HCT116 (cell line): ENCODE measurements at regions not wholly inside any gene's neighbourhood (a gene's known extent, or its start where the extent isn't known, plus 50 kb on each side); places are given as distances from the start of the nearest gene placed in this dataset.

Experiments
- ATAC-seq: fragments of 200-7000 bp; cut with Tn5 transposase; 2 replicates; pipeline ENCODE4 v1.9.1; 2020; ENCODE audit warnings: mild to moderate bottlenecking, moderate library complexity
- BruUV-seq: library from RNA; stranded (reverse); fragments of 400-500 nt; replicated peaks from 2 replicates; lab custom pipeline; 2021; lab: Mats Ljungman, UMichigan
- CTCF ChIA-PET: fragments of 300-600 bp; sonication (Branson Sonifier 250); formaldehyde crosslinking; loops from one replicate; lab custom pipeline; 2021; ENCODE audit warnings: antibody characterized with exemption; lab: Charles Lee
- POLR2A ChIA-PET: fragments of 300-600, 350-600 bp; sonication (Branson Sonifier 250); formaldehyde crosslinking; loops from one replicate; lab custom pipeline; 2021; ENCODE audit warnings: antibody characterized with exemption; lab: Charles Lee
- RAD21 ChIA-PET, 2 experiments: fragments of 300-600 bp; sonication (Branson Sonifier 250); formaldehyde crosslinking; loops; one replicate each; lab custom pipeline; 2023; ENCODE audit warnings: low total read pairs in 2 of 2; ENCODE audit not compliant: uncharacterized antibody in 2 of 2, unreplicated experiment in 2 of 2, low non-redundant PET in 1 of 2; lab: Charles Lee
- DNase-seq: peaks from one replicate; pipeline ENCODE4 v3.0.0-alpha.2; 2010; ENCODE audit warnings: low read depth, low spot score
- H2AFZ ChIP-seq: fragments of 200-600 bp; shearing (Covaris generic), sonication (generic); 2 replicates; pipeline ENCODE4 v1.6.1; 2017; ENCODE audit warnings: low read depth, mixed run types, mixed read lengths, antibody characterized with exemption, low read length; ENCODE audit not compliant: poor library complexity, severe bottlenecking
- H3K27ac ChIP-seq: 2 replicates; pipeline ENCODE4 v1.5.1; 2012; ENCODE audit warnings: low read depth, low read length
- H3K27me3 ChIP-seq: fragments of 200-600 bp; sonication (generic); 2 replicates; pipeline ENCODE4 v1.6.1; 2016; ENCODE audit warnings: mixed run types, low read length, mixed read lengths; ENCODE audit not compliant: insufficient read depth
- H3K36me3 ChIP-seq, 2 experiments: fragments of 200-500 bp in 1 of 2; fragments of 200-600 bp in 1 of 2; sonication (Bioruptor generic) in 1 of 2; sonication (generic) in 1 of 2; 2 replicates each; pipeline versions ENCODE4 v1.5.1 to v1.6.1; 2014 to 2016; ENCODE audit warnings: low read length in 2 of 2, inconsistent platforms in 1 of 2, mixed read lengths in 1 of 2, mixed run types in 1 of 2; ENCODE audit not compliant: insufficient read depth in 2 of 2, control insufficient read depth in 1 of 2
- H3K4me1 ChIP-seq, 2 experiments: fragments of 200-600 bp in 1 of 2; sonication (generic) in 1 of 2; 2 replicates each; pipeline versions ENCODE4 v1.5.1 to v1.6.1; 2012 to 2017; ENCODE audit warnings: low read length in 2 of 2, inconsistent platforms in 1 of 2, mild to moderate bottlenecking in 1 of 2, mixed read lengths in 1 of 2, mixed run types in 1 of 2, moderate library complexity in 1 of 2; ENCODE audit not compliant: insufficient read depth in 2 of 2, control insufficient read depth in 1 of 2
- H3K4me2 ChIP-seq: fragments of 200-600 bp; sonication (generic); 2 replicates; pipeline ENCODE4 v1.6.1; 2017; ENCODE audit warnings: mixed run types, low read length, mixed read lengths
- H3K4me3 ChIP-seq, 2 experiments: fragments of 200-600 bp in 1 of 2; sonication (generic) in 1 of 2; replicated peaks in 1 of 2; 2 replicates each; pipeline ENCODE4 v1.5.1; 2011 to 2016; ENCODE audit warnings: low read length in 2 of 2, control low read depth in 1 of 2, low read depth in 1 of 2, mild to moderate bottlenecking in 1 of 2, mixed read lengths in 1 of 2, mixed run types in 1 of 2
- H3K79me2 ChIP-seq: fragments of 200-600 bp; sonication (generic); 2 replicates; pipeline ENCODE4 v1.6.1; 2017; ENCODE audit warnings: mild to moderate bottlenecking, mixed run types, low read length, moderate library complexity, mixed read lengths; ENCODE audit not compliant: insufficient read depth
- H3K9ac ChIP-seq: fragments of 200-600 bp; sonication (generic); 2 replicates; pipeline ENCODE4 v1.6.1; 2016; ENCODE audit warnings: low read length, mixed read lengths
- H3K9me2 ChIP-seq: fragments of 200-600 bp; sonication (generic), shearing (Covaris generic); 2 replicates; pipeline ENCODE4 v1.6.1; 2017; ENCODE audit warnings: mixed run types, mild to moderate bottlenecking, moderate library complexity; ENCODE audit not compliant: insufficient read depth
- H3K9me3 ChIP-seq, 2 experiments: fragments of 200-500 bp in 1 of 2; fragments of 200-600 bp in 1 of 2; sonication (Bioruptor generic) in 1 of 2; sonication (generic) in 1 of 2; 2 replicates each; pipeline ENCODE4 v1.6.1; 2014 to 2017; ENCODE audit warnings: low read length in 2 of 2, mixed read lengths in 2 of 2, inconsistent platforms in 1 of 2, low read depth in 1 of 2, mild to moderate bottlenecking in 1 of 2, mixed run types in 1 of 2, moderate library complexity in 1 of 2; ENCODE audit not compliant: control insufficient read depth in 1 of 2, insufficient read depth in 1 of 2
- H4K20me1 ChIP-seq: fragments of 200-600 bp; sonication (generic), shearing (Covaris generic); 2 replicates; pipeline ENCODE4 v1.6.1; 2017; ENCODE audit warnings: mixed run types, mild to moderate bottlenecking, moderate library complexity; ENCODE audit not compliant: insufficient read depth
- EGR1 ChIP-seq: IDR thresholded peaks from 2 replicates; pipeline ENCODE4 v1.6.1; 2012; ENCODE audit warnings: low read depth
- ELF1 ChIP-seq: IDR thresholded peaks from 2 replicates; pipeline ENCODE4 v1.6.1; 2012; ENCODE audit warnings: low read depth, borderline replicate concordance
- EZH2 ChIP-seq: fragments of 200-600 bp; sonication (generic); IDR thresholded peaks from 2 replicates; pipeline ENCODE4 v1.6.1; 2017; ENCODE audit warnings: antibody characterized with exemption, mixed run types
- POLR2AphosphoS5 ChIP-seq: IDR thresholded peaks from 2 replicates; pipeline ENCODE4 v1.6.1; 2011; ENCODE audit warnings: mild to moderate bottlenecking, low read depth, low read length, moderate library complexity
- RAD21 ChIP-seq: IDR thresholded peaks from 2 replicates; pipeline ENCODE4 v1.6.1; 2012; ENCODE audit warnings: low read depth, mild to moderate bottlenecking
- SIN3A ChIP-seq: IDR thresholded peaks from 2 replicates; pipeline ENCODE4 v1.6.1; 2012; ENCODE audit warnings: low read depth
- SP1 ChIP-seq: IDR thresholded peaks from 2 replicates; pipeline ENCODE4 v1.6.1; 2012; ENCODE audit warnings: low read depth
- SRF ChIP-seq: IDR thresholded peaks from 2 replicates; pipeline ENCODE4 v1.6.1; 2012; ENCODE audit warnings: low read depth
- YY1 ChIP-seq: IDR thresholded peaks from 2 replicates; pipeline ENCODE4 v1.6.1; 2011; ENCODE audit warnings: low read length, low read depth, moderate library complexity, mild to moderate bottlenecking; ENCODE audit not compliant: insufficient replicate concordance; ENCODE audit errors: extremely low read depth
- ZFX ChIP-seq: fragments of 450-650 bp; IDR thresholded peaks from 2 replicates; pipeline ENCODE4 v1.6.1; 2017
- intact Hi-C: fragments of 100-400 bp; cut with micrococcal nuclease; formaldehyde crosslinking; loops from 2 replicates; pipeline ENCODE4 v1.10.0; 2022
- TF ChIP-seq, protein P1 (sequence below): IDR thresholded peaks from 2 replicates; pipeline ENCODE4 v1.6.1; 2011; ENCODE audit warnings: mild to moderate bottlenecking, low read length, moderate library complexity; ENCODE audit not compliant: insufficient replicate concordance; ENCODE audit errors: extremely low read depth
- TF ChIP-seq, protein P2 (sequence below): IDR thresholded peaks from 2 replicates; pipeline ENCODE4 v1.6.1; 2012

DNA sequence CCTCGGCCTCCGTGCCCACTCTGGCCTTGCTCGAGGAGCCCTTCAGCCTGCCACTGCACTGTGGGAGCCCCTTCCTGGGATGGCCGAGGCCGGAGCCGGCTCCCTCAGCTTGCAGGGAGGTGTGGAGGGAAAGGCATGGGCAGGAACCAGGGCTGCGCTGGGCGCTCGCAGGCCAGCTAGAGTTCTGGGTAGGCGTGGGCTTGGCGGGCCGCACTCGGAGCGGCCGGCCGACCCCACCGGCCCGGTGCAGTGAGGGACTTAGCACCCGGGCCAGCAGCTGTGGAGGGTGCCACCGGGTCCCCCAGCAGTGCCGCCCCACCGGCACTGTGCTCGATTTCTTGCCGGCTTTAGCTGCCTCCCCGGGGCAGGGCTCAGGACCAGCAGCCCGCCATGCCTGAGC lies 101.0 kb upstream of the IRX5 start:
- ChIA-PET RAD21 (no interaction called here), POLR2A (no interaction called here), CTCF (no interaction called here)
- TF ChIP-seq, protein P1, sequence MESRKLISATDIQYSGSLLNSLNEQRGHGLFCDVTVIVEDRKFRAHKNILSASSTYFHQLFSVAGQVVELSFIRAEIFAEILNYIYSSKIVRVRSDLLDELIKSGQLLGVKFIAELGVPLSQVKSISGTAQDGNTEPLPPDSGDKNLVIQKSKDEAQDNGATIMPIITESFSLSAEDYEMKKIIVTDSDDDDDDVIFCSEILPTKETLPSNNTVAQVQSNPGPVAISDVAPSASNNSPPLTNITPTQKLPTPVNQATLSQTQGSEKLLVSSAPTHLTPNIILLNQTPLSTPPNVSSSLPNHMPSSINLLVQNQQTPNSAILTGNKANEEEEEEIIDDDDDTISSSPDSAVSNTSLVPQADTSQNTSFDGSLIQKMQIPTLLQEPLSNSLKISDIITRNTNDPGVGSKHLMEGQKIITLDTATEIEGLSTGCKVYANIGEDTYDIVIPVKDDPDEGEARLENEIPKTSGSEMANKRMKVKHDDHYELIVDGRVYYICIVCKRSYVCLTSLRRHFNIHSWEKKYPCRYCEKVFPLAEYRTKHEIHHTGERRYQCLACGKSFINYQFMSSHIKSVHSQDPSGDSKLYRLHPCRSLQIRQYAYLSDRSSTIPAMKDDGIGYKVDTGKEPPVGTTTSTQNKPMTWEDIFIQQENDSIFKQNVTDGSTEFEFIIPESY, result no peak
- no peak for TF ChIP-seq POLR2AphosphoS5
- TF ChIP-seq SIN3A, result no peak
- TF ChIP-seq EZH2, result no peak
- no peak for TF ChIP-seq ELF1
- no peak for TF ChIP-seq RAD21
- TF ChIP-seq ZFX, result no peak
- TF ChIP-seq YY1, result no peak
- TF ChIP-seq, protein P2, sequence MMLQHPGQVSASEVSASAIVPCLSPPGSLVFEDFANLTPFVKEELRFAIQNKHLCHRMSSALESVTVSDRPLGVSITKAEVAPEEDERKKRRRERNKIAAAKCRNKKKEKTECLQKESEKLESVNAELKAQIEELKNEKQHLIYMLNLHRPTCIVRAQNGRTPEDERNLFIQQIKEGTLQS, result no peak
- TF ChIP-seq SRF, result no peak
- TF ChIP-seq EGR1, result no peak
- TF ChIP-seq SP1, result no peak
- Histone ChIP-seq H3K36me3 (no peaks in the 10 kb centered on the region), H3K4me3 (no peak overlapping the region), H4K20me1 (no peaks in the 10 kb centered on the region), H3K27me3 (no peaks in the 10 kb centered on the region), H3K27ac (no peak overlapping the region), H3K4me2 (no peak overlapping the region), H3K9me2 (no peaks in the 10 kb centered on the region), H2AFZ (no peak overlapping the region), H3K9me3 (no peaks in the 10 kb centered on the region), H3K79me2 (no peaks in the 10 kb centered on the region), H3K4me1 (no peaks in the 10 kb centered on the region), H3K9ac (no peak overlapping the region)
- BruUV-seq, result no TSS peak
- intact Hi-C loops, result loop anchor here (10.0 kb wide), 1 partner anchor 425 kb away; no protein-coding TSS in a partner anchor
- DNase-seq, result no peak
- ATAC-seq, result no peak
